ENCODE measurements at regions not wholly inside any gene's neighbourhood (a gene's known extent, or its start where the extent isn't known, plus 50 kb on each side); places are given as distances from the start of the nearest gene placed in this dataset.

DNA sequence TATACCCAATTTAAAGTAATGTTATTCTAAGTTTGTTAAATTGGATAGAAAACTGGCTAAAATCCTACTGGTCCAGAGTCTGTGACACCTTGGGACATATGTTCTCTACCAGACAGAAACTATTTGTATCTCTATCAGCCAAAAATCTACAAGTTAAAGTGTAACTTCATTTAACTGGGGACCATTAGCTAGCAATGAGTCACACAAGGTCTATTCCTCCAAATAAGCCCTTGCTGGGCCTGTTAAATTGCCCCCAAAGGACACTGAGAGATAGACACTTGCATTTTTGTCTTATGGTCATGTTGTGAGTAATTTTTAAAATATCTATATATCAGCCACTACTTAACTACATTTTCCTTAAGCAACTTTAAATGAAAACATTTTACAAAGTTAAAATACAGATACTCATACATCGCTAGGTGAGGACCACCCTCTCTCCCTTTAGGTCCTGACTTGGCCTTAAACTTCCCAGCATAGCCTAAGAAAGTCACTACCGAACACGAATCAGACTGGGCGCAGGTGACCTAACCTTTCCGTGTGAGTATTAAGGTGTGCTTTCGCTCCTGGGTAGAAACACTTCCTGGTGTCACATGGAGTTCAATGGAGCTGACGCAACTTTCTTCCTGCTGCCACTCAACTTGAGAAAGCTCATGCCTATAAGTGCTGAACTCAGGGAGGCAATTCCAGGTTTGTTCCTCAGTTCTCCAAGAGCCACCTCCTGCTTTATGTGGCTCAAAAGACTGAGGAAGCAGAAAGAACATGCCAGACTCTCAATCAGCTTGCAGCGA, 249.1 kb downstream of the DIRAS2 start:
- no peak for TF ChIP-seq TAF1 (IDR thresholded peaks at IDR 0.05; ENCODE audit: low read depth)
- TF ChIP-seq FOXM1 (IDR thresholded peaks at IDR 0.05; ENCODE audit: borderline replicate concordance, low read depth): no peak
- no peak for TF ChIP-seq CREB1 (IDR thresholded peaks at IDR 0.05; ENCODE audit: low read depth)
- no peak for TF ChIP-seq TEAD4 (IDR thresholded peaks at IDR 0.05)
- TF ChIP-seq, protein P1, sequence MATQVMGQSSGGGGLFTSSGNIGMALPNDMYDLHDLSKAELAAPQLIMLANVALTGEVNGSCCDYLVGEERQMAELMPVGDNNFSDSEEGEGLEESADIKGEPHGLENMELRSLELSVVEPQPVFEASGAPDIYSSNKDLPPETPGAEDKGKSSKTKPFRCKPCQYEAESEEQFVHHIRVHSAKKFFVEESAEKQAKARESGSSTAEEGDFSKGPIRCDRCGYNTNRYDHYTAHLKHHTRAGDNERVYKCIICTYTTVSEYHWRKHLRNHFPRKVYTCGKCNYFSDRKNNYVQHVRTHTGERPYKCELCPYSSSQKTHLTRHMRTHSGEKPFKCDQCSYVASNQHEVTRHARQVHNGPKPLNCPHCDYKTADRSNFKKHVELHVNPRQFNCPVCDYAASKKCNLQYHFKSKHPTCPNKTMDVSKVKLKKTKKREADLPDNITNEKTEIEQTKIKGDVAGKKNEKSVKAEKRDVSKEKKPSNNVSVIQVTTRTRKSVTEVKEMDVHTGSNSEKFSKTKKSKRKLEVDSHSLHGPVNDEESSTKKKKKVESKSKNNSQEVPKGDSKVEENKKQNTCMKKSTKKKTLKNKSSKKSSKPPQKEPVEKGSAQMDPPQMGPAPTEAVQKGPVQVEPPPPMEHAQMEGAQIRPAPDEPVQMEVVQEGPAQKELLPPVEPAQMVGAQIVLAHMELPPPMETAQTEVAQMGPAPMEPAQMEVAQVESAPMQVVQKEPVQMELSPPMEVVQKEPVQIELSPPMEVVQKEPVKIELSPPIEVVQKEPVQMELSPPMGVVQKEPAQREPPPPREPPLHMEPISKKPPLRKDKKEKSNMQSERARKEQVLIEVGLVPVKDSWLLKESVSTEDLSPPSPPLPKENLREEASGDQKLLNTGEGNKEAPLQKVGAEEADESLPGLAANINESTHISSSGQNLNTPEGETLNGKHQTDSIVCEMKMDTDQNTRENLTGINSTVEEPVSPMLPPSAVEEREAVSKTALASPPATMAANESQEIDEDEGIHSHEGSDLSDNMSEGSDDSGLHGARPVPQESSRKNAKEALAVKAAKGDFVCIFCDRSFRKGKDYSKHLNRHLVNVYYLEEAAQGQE (IDR thresholded peaks at IDR 0.05; ENCODE audit: low read depth): no peak
